ENCODE measurements at regions not wholly inside any gene's neighbourhood (a gene's known extent, or its start where the extent isn't known, plus 50 kb on each side); places are given as distances from the start of the nearest gene placed in this dataset.

- no peak for TF ChIP-seq TSHZ1 (CRISPR knock-in tag; IDR thresholded peaks at IDR 0.05)
- no peak for TF ChIP-seq MED1 (CRISPR knock-in tag; IDR thresholded peaks at IDR 0.05; ENCODE audit: borderline replicate concordance)
- no peak for TF ChIP-seq FOSL1 (tag; conservative IDR thresholded peaks at IDR 0.05)
- no peak for TF ChIP-seq ADNP (tag; IDR thresholded peaks at IDR 0.05)
- TF ChIP-seq SAFB (IDR thresholded peaks at IDR 0.05; ENCODE audit: borderline replicate concordance, low read depth, low read length), result no peak
Observed at GRCh38 chr12:20063116-20063515, 305.2 kb upstream of the PDE3A start (continued).

- Histone ChIP-seq H2AFZ (ENCODE audit: low read depth, low read length) (no peak overlapping the region), H3K27ac (ENCODE audit: extremely low read depth, low read depth, low read length) (no peak overlapping the region), H3K27me3 (ENCODE audit: control insufficient read depth in 2 of 2, insufficient read depth in 2 of 2, low read length in 2 of 2) (no peaks in the 10 kb centered on the region), H3K4me3 (no peak overlapping the region), H3K9ac (ENCODE audit: insufficient read depth in 1 of 2, low read depth in 2 of 2, low read length in 2 of 2) (no peak overlapping the region), H3K79me2 (ENCODE audit: control insufficient read depth, insufficient read depth, low read length) (no peaks in the 10 kb centered on the region), H3K9me3 (replicated peaks; ENCODE audit: control insufficient read depth, insufficient read depth, low read depth, low read length) (no peaks in the 10 kb centered on the region), H3K4me1 (replicated peaks in 1 of 2; ENCODE audit: control insufficient read depth in 2 of 2, insufficient read depth in 2 of 2, low read length in 2 of 2) (no peaks in the 10 kb centered on the region), H3K9me1 (ENCODE audit: control insufficient read depth, insufficient read depth, low read length) (no peaks in the 10 kb centered on the region), H4K20me1 (replicated peaks; ENCODE audit: control insufficient read depth, insufficient read depth, low read length) (no peaks in the 10 kb centered on the region), H3K36me3 (ENCODE audit: control insufficient read depth, insufficient read depth, low read length) (no peaks in the 10 kb centered on the region), H3K4me2 (ENCODE audit: insufficient read depth, low read length) (no peak overlapping the region)
- DNase-seq (ENCODE audit: extremely low read depth in 1 of 4, low spot score in 3 of 4) (no peak), FAIRE-seq (no peak), ATAC-seq (no peak)
- TF ChIP-seq ZEB2 (IDR thresholded peaks at IDR 0.05) (no peak), THAP12 (CRISPR knock-in tag; IDR thresholded peaks at IDR 0.05) (no peak), KLF1 (tag; IDR thresholded peaks at IDR 0.05) (no peak), ZNF143 (CRISPR knock-in tag; IDR thresholded peaks at IDR 0.05) (no peak), ZNF79 (CRISPR knock-in tag; IDR thresholded peaks at IDR 0.05; ENCODE audit: low read depth) (no peak), BCL6 (CRISPR knock-in tag; IDR thresholded peaks at IDR 0.05) (no peak), ZNF75A (CRISPR knock-in tag; IDR thresholded peaks at IDR 0.05) (no peak), RBM39 (optimal IDR thresholded peaks at IDR 0.05; ENCODE audit: low read depth, low read length) (no peak), NR2C2 (CRISPR knock-in tag; IDR thresholded peaks at IDR 0.05) (no peak), NR2C2 (tag; IDR thresholded peaks at IDR 0.05) (no peak)
- TF ChIP-seq, protein P1, sequence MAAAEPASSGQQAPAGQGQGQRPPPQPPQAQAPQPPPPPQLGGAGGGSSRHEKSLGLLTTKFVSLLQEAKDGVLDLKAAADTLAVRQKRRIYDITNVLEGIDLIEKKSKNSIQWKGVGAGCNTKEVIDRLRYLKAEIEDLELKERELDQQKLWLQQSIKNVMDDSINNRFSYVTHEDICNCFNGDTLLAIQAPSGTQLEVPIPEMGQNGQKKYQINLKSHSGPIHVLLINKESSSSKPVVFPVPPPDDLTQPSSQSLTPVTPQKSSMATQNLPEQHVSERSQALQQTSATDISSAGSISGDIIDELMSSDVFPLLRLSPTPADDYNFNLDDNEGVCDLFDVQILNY (CRISPR knock-in tag; IDR thresholded peaks at IDR 0.05), result no peak
- 0% methylated on average over 1 of the region's 3 CpGs for WGBS (ENCODE audit: insufficient coverage, low coverage, missing lambda C conversion rate)
- in situ Hi-C loops (cut with MboI), result no loop called here
- ChIA-PET CTCF (ENCODE audit: low intra/inter-chr PET ratio) (no interaction called here), POLR2A (no interaction called here)
- intact Hi-C loops (cut with micrococcal nuclease), result no loop called here
- no TSS peak for BruUV-seq (replicated peaks)
Observed at GRCh38 chr12:20077618-20078017, 290.7 kb upstream of the PDE3A start.

Data from K562 (cell line).